G401.6 (cell line): ENCODE measurements at regions not wholly inside any gene's neighbourhood (a gene's known extent, or its start where the extent isn't known, plus 50 kb on each side); places are given as distances from the start of the nearest gene placed in this dataset.
A peak's percentile ranks its signal among the peaks of the same experiment; 100 is the strongest.
"Not testable (repeated sequence)": the region's sequence is repeated elsewhere in the genome, so short reads cannot be mapped to it uniquely, and the experiment has no call there.

Source experiments
- FAIRE-seq: peaks from 2 replicates; lab custom pipeline; 2012; peaks lifted over from hg19 to GRCh38; lab: Jason Lieb, UNC

DNA sequence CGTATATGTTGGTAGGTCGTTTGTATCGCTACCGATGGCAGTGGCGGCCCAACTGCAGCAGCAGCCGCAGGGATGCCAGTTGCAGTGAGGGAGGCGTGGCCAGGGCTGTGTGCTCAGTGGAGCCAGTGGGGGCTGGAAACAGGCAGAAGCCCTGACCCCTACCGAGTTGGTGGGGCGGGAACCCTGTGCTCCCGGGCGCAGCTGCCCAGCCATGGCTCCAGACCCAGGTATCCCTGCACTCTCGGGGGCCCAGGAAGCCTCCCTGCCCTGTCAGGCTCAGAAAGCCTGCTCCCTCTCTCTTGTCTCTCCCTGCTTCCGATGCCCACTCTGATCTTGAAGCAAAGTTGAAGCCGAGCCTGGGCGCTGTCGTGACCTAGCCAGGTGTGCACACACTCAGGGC lies 78.6 kb upstream of the ITGB1 start:
- FAIRE-seq = no peak

DNA sequence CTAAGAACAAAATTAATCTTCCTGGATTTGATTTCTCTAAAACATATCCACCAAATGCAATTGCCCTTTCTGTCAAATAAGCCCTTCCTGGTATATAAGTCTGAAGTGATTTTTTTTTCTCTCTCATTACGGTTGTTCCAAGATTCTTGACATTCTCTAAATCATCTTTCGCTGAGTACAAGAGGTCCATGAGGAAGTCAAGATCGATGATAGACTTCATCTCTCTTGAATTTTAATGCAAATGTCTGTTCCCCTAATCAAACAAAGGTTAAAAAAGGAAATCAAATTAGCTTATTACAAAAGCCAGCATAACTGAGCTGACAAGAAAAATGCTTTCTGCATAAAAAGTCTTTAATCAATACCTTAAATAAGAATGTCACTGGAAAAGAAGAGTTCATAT lies 77.4 kb upstream of the ITGB1 start:
- FAIRE-seq = no peak

DNA sequence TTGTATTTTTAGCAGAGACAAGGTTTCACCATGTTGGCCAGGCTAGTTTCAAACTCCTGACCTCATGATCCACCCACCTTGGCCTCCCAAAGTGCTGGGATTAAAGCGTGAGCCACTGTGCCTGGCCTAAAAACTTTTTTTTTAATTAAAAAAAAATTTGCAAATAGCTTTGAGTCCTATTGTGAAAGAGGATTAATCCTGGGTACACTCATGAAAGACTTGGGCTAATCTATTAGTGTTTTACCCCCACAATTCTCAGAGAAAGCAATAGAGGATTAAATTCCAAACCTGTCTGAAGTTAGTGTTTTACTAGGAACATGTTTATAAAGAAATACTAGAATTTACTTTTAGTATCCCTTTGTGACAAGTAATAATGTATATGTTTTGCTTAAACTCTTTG lies 76.9 kb upstream of the ITGB1 start:
- FAIRE-seq = no peak

DNA sequence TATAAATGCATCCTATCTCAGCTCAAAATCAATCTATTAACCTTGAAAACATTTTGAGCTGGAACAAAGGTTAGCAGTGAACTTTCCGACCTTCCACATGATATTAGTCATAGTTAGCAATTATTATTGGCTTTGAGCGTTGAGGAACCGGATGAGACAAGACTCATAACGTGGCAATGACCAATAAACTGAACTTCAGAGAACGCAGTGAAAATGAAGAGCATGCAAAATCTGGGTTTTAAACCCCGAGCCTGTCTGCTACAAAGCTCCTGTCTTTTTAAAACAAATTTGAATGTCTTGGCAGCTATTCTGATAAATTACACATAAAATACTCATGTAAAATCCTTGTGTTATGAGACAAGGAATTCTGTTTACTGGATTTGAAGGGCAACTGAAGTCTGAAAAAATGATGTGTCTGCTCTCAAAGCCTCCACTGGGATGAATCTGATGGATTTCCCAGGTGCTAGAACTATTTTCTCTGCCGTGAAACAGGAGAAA lies 74.7 kb upstream of the ITGB1 start:
- FAIRE-seq = no peak

DNA sequence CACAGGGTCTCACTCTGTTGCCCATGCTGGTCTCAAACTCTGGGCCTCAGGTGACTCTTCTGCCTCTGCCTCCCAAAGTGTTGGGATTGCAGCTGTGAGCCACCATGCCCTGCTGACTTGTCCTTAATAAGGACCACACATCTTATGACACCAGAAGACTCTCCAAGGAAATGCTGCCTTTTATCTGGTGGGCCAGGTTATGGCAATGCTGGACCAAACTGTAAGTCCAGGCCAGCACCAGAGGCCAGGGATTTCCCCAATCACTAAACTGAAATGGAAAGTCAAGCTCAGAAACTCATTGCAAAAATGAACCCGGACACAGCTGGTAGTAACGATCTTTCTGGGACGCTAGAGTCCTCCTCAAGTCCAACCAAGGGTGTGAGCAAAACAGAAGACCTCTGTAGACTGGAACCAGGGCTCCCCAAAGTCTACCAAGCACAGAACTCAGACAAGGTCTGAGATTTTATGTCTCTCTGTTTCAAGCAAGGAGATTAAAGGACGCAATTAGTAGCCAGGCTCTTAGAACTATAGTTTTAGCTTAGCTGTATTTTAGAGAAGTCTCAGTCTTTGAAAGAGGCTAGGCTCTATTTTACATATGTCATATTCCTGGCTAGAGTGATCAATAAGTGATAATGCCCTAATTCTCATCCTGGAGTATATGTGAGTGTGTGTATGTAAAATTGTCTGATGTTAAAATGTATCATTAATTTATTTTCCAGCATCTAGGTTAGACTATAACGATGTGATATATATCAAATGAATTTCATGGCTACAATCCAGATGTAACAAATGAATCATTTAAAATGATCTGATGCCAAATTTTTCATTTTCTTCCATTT lies 74.0 kb upstream of the ITGB1 start:
- no peak for FAIRE-seq

DNA sequence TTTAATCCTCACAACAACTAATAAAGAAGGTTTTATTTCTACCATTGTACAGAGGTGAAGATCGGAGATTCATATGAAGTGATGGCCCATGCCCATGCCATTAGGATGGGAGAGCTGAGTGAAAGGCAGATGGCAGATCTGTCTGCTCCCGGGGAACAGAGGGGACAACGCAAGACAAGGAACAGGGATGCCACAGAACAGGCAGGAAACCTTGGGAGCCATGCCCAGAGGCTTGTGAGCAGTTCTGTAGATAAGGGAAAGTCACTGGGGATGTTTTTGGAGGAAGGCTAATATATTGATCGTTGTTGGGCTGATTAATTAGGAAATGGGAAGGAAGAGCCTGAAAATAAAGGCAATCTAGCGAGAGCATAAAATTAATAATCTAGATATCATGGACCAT lies 73.1 kb upstream of the ITGB1 start:
- FAIRE-seq = no peak

DNA sequence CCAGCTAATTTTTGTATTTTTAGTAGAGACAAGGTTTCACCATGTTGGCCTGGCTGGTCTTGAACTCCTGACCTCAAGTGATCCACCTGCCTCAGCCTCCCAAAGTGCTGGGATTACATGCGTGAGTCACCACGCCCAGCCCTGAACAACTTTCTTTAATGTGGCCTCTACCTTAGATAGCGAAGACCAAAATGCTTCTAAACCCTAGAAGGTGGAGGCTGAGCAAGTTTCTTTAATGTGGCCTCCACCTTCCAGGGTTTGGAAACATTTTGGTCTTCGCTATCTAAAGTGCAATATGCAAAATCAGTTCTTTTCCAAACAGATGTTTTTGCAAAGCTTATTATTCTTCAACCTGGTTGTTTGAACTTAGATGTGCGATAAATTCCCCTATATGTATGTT lies 70.5 kb upstream of the ITGB1 start:
- FAIRE-seq = not testable (repeated sequence)

DNA sequence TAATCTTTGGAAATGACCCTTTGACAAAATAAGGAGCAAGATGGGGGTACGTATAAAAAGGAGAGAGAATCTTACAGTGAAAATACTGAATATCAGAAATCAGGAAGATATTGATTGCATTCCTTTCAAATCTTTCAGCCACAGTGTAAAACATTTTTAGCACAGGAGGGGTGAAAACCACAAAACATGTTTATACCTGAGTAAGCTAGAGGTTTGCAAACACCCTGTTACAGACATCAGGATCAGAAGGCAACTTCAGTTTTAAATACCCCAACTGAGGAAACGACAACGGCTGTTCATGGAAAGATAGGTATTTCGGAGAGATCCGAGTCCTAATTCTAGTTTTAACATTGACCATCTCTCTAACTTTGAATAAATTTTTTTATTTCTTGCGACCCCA lies 69.1 kb upstream of the ITGB1 start:
- FAIRE-seq = no peak

DNA sequence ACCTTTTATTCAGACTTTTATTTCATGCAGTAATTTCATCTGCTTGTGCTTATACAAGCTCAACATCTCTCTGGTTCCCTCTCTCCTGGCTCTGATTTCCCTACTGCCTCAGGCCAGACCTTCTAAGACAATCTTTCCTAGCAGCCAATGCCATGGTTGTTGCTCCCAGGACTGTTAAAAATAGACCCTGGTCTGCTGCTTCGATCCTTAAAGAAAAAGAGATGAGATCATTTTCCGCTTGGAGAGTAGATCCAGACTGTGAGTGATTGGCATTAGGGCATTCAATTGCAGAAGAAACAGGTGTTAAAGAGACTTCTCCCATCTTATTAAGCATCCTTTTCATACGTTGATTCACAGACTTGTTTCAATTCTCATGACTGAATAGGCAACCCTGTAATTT lies 68.4 kb upstream of the ITGB1 start:
- FAIRE-seq = no peak

DNA sequence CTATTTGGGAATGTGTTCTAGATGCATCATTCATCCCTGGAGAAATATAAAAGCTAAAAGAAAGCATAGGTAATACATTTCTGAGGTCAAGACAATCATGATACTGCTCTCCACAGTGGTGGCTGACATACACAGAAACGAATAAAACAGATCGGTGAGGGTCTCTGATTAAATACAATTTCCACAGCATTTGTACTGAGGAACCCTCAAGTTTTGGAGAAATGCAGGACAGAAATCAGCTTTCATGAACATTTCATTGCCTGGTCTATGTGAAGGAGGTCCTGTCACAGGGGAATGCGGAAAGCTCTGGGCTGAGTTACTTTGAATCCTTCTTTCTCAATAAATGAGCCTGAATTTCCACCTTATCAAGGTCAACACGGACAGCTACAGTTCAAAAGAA lies 67.9 kb upstream of the ITGB1 start:
- FAIRE-seq = no peak

DNA sequence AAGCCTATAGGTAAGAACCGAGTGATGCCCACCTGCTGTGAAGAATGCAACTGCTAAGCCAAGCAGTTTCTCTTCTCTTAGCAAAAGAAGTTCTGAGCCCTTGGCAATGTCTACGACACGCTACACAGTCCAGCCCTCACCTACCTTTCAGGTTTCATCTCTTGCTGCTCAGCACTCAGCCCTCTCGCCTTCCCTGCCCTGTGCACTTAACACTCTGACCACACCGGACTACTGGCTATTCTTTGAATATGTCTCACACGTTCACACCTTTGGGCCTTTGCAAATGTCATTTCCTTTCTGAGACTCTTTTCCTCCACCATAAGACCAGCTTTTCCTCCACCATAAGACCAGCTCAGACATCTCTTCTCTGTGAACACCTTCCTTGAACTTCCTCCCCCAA lies 67.0 kb upstream of the ITGB1 start:
- FAIRE-seq = no peak

DNA sequence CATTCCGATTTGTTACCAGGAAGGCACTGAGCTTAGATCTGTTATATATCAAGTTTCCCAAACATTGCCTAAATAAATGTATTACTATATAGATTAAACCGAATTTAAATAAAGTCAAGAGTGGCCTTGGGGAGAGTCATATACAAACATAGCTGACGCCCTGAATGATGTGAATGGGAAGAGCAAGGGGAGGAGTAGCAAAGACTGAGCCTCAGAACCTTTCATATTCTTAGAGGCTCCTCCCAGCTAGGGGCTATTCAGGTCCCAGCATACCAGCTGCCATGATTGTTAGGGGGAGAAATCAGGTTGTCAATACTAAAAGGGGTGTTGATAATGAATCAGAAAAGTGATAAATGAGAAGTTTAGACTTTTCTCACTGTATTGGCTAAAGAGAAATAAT lies 64.7 kb upstream of the ITGB1 start:
- no peak for FAIRE-seq

DNA sequence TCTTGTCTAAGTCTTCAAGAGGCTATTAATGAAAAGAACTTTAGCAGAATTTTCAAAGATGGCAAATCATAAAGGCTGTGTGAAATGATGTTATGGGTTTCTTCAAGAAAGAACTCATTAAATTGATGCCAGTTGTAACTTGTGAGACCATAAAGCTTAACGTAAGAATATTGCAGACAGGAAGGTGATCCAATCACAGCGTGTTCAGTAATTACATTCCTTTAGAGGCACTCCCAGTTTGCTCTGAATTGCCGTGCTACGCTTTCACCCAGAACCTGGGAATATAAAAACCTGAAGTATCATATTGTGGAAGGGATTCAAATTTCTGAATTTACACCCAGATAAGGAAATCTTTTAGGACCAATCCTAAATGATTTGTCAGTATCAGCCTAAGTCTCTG lies 64.1 kb upstream of the ITGB1 start:
- no peak for FAIRE-seq

DNA sequence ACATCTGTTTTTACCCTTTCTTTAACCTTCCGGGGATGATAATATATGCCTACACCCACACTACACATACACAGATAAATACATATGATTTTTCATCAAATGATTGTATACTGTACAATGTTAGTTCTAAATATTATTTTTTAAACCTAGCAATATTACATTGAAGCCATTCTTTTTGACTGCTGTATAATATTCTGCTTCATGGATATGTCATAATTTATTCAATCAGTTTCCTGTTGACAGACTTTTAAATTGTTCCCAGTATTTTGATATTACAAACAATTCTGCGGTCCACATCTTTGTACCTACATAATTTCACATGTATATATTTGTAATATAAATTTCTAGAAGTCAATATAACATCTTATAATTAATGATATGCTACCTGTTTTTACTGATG lies 59.0 kb upstream of the ITGB1 start:
- FAIRE-seq = no peak

DNA sequence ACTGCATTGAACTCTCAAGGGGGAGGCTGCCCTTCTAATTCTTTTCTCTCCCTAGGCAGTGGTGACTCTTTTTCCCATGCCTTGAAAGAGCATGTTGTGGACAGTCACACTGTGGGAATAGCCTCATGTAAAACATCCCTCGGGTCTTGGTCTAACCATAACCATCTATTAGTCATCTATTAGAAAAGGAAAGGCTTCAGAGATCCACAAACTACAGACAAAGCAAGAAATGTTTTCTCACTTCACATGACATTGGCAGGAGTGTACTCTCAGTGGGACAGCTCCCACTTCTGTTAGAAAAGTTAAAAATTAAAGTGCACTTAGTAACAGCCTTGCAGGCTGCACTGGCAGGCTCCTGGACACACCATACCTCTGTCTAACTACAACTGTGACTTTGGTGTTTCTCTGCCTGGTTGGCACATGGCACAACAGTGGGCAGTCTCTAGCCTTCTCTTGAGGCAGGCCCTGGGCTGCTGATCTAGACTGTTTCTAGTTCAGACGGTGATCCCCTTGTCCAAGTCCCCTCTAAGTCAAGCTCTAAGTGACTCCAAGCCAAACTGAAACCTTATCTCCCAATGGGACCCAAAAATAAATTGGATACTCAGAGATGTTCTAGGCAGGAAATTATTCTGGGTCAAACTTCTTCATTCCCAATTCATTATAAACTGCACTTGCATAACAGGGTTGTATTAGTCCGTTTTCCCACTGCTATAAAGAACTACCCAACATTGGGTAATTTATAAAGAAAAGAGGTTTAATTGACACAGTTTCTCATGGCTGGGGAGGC lies 57.9 kb upstream of the ITGB1 start:
- no peak for FAIRE-seq

DNA sequence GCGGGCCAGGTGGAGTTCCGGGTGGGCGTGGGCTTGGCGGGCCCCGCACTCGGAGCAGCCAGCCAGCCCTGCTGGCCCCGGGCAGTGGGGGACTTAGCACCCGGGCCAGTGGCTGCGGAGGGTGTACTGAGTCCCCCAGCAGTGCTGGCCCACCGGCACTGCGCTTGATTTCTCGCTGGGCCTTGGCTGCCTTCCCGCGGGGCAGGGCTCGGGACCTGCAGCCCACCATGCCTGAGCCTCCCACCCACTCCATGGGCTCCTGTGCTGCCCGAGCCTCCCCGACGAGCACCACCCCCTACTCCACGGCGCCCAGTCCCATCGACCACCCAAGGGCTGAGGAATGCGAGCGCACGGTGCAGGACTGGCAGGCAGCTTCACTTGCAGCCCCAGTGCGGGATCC lies 55.3 kb upstream of the ITGB1 start:
- not testable (repeated sequence) for FAIRE-seq

DNA sequence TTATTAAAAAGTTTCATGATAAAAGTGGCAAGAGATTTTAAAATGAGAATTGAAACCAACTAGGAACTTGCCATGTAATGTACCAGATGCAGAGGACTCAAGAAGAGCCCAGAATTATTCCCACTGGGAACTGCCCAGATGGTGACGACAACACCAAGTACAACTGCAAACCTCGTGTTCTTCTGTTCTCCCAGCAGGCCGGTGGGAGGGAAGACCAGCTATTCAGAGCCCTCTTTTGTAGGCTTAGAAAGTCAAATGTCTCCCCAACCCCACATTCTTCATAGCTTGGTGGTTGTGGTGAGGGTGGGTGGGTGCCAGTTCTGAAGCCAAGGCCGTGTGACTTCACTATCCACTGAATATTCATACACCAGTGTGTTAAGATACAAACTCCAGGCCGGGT lies 54.3 kb upstream of the ITGB1 start:
- no peak for FAIRE-seq

DNA sequence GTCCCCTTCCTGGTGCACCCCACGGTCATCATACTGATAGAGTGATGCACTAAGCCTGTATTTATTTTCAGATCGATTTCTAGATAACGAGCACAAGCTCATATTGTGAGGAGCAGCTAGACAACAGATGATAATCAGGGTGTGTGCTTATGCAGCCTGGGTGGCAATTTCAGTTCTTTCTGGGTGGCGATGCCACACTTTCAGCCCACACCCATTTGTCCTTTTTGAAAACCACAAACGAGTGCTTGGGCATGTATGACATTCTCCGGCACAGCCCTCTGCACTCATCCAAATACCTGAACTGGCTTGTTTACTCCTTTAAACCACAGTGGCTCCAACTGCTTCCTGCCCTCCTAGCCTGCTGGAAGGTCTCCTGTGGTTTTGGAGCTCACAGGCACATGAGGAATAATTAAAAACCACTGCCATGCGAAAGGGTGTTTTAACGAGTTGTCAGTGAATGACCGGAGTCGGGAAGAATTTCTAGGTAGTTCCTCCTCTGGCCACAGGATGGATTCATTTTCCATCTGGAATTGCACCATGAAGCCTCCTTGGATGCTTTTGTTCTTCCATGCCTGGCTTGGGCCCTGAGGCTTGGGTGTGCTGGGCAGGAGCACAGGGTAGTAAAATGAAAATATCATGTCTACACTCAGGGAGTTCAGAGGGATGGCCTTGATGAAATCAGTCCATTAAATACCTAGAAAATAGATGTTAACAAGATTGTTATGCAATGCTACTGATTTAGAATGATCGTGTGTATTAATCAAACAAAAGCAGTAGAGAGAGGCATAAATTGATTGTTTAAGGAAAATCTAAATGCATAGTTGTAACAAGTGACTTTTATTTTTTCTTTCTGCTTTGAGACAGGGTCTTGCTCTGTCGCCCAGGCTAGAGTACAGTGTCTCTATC lies 52.4 kb upstream of the ITGB1 start:
- no peak for FAIRE-seq

DNA sequence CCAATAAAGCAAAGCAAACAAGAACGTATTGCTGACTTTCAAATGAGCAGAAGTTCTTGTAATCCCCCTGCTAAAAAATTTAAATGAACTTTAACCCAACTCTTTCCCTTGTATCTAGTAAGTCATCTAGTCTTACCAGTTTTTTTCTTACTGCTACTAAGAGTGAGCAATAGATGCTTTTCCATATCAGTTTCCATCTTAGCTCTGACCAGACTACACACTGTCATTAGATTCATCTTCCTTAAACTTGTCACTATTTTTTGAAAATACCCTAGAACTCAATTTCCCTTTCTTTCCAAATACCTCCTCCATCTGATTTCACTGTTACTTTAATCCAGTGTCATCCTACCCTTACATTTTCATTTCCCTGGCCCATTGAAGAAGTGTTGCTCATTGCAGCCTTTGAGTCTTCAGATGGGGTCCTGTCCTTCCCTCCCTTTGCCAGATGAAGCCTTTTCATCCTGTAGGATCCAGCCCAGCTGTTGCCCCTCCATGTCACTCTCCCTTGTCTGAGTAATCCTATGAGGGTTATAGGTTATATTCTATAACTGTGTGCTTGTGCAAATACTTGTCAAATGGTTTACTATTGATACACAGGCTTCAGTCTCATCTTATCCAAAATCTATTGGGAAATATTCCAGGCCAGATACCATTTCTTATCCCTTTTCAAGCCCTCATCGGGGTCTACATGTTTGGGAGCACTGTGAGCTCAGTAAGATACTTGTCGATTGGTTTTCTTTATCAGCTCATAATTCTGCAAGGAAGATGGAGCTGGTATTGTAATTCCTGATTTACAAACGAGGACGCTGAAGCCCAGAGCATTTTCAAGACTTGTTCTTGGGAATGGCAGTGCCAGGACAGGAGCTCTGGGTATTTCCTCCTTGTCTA lies 51.5 kb upstream of the ITGB1 start:
- FAIRE-seq = no peak

DNA sequence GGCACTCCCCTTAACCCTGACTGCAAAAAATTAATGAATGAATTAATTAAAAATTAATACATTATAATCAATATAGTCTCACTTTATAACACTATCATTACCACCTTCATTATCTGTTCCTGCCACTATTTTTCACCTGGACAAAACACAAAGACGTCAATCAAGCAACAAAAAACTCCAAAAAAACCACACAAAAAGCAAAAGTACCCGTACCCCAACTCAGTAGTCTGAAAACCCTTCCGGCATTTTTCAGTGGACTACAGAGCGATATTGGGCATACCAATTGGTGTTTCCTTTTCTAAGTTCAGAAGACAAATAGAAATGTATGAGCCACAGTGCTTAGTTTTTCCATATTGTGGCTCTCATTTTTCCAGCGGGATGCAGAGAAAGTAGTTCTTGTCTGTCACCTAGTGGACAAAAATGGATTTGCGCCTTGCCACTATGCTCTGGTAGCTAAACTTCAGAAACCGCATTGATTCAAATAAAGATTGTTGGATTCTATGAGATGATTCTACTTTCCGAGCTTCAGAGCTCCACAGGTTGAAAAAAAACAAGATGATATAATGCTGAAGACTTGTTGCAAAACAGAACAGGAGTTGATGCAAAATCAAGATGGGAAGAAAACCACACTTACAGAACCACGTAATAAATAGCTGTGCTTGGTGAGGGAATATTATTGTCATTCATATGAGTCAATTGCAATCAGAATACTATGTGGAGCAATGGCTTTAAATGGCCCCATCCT lies 50.6 kb upstream of the ITGB1 start:
- peak; percentile 96 for FAIRE-seq
